GM19455 (cell line): ENCODE measurements at regions not wholly inside any gene's neighbourhood (a gene's known extent, or its start where the extent isn't known, plus 50 kb on each side); places are given as distances from the start of the nearest gene placed in this dataset.
"Not testable (repeated sequence)": the region's sequence is repeated elsewhere in the genome, so short reads cannot be mapped to it uniquely, and the experiment has no call there.

Source experiments
- ATAC-seq: cut with Tn5 transposase; IDR thresholded peaks from one replicate; pipeline ENCODE4 v1.9.1; 2021; ENCODE audit not compliant: unreplicated experiment

- ATAC-seq, result no peak
Observed at GRCh38 chr10:25797888-25798429, 136.1 kb upstream of the MYO3A start.

- ATAC-seq, result no peak
Observed at GRCh38 chr10:25804505-25804904, 129.5 kb upstream of the MYO3A start.

GRCh38 chr10:25805986-25806385 is 128.0 kb upstream of the MYO3A start:
- ATAC-seq, result no peak

- ATAC-seq, result no peak
Observed at GRCh38 chr10:25808372-25808771, 125.7 kb upstream of the MYO3A start.

- no peak for ATAC-seq
Observed at GRCh38 chr10:25811052-25811685, 122.9 kb upstream of the MYO3A start.

- ATAC-seq, result no peak
Observed at GRCh38 chr10:25813511-25813910, 120.5 kb upstream of the MYO3A start.

- no peak for ATAC-seq
Observed at GRCh38 chr10:25815236-25815635, 118.8 kb upstream of the MYO3A start.

- no peak for ATAC-seq
Observed at GRCh38 chr10:25815999-25816768, 117.8 kb upstream of the MYO3A start.

- ATAC-seq, result no peak
Observed at GRCh38 chr10:25817200-25817599, 116.8 kb upstream of the MYO3A start.

GRCh38 chr10:25818751-25819150 is 115.3 kb upstream of the MYO3A start:
- no peak for ATAC-seq

- ATAC-seq, result no peak
Observed at GRCh38 chr10:25820472-25820871, 113.6 kb upstream of the MYO3A start.

GRCh38 chr10:25820874-25821273 is 113.2 kb upstream of the MYO3A start:
- no peak for ATAC-seq

- no peak for ATAC-seq
Observed at GRCh38 chr10:25824050-25824449, 110.0 kb upstream of the MYO3A start.

- no peak for ATAC-seq
Observed at GRCh38 chr10:25828475-25828874, 105.6 kb upstream of the MYO3A start.

GRCh38 chr10:25831080-25831479 is 102.9 kb upstream of the MYO3A start:
- ATAC-seq, result no peak

- ATAC-seq, result no peak
Observed at GRCh38 chr10:25839683-25840082, 94.3 kb upstream of the MYO3A start.

- ATAC-seq, result not testable (repeated sequence)
Observed at GRCh38 chr10:25840875-25841274, 93.2 kb upstream of the MYO3A start.

- no peak for ATAC-seq
Observed at GRCh38 chr10:25842146-25842545, 91.9 kb upstream of the MYO3A start.

GRCh38 chr10:25843551-25844170 is 90.4 kb upstream of the MYO3A start:
- ATAC-seq, result no peak

GRCh38 chr10:25844716-25845115 is 89.3 kb upstream of the MYO3A start:
- not testable (repeated sequence) for ATAC-seq

GRCh38 chr10:25849268-25849667 is 84.8 kb upstream of the MYO3A start:
- ATAC-seq, result no peak

- ATAC-seq, result no peak
Observed at GRCh38 chr10:25849988-25850387, 84.0 kb upstream of the MYO3A start.
